HG02763 (cell line): ENCODE measurements at regions not wholly inside any gene's neighbourhood (a gene's known extent, or its start where the extent isn't known, plus 50 kb on each side); places are given as distances from the start of the nearest gene placed in this dataset.
"Not testable (repeated sequence)": the region's sequence is repeated elsewhere in the genome, so short reads cannot be mapped to it uniquely, and the experiment has no call there.

Experiments
- ATAC-seq: cut with Tn5 transposase; IDR thresholded peaks from one replicate; pipeline ENCODE4 v1.9.1; 2021; ENCODE audit warnings: mild to moderate bottlenecking, moderate library complexity; ENCODE audit not compliant: unreplicated experiment

DNA sequence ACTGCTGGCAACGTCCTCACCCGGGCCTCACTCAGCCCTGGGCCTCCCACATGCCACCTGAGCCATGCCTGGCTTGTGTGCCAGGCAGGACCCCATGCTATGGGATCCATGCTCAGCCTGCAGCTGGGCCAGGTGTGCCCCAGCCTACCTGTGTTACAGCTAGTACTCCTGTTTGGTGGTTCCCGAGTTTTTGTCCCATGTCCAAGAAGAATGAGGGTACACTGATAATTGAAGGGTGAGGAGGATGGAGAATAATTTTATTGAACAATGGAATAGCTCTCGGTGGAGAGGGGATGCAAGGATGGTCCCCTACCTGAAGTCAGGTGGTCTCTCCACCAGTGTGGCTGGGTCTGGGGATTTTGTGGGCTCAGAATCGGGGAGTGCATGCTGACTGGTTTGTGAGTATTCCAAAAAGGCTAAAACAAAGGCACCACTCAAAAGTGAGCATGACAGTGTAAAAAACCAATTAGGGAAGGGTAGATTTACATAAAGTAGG lies 137.9 kb downstream of the TNFSF18 start:
- ATAC-seq = no peak

DNA sequence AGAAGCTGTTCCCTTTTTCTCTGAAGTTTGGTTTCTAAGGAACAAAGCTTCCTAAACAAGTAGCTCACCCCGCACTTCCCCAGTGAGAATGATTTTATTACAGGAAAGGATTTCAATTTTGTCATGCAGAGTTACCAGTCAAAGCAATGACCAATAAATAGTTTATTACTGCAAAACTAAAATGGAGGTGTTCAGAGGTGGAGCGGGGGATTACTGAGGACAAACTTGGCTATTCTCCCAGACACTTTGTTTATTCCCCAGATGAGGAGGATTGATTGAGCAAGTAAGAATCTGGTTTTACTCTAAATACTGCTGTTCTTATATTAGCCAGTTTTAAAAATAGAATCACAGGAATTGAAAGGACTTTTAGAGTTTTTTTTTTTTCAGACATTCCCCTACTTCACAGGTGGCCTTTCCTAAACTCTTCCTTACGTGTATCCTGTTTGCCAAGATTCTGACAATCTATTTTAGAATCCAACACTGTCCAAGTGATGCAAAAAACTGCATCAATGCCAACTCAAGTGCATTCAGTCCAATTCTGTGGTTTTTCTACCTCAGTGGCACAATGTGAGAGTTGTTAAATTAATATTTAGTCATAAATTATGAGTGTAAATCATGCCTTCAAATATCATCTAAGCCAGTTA lies 136.1 kb downstream of the TNFSF18 start:
- no peak for ATAC-seq

DNA sequence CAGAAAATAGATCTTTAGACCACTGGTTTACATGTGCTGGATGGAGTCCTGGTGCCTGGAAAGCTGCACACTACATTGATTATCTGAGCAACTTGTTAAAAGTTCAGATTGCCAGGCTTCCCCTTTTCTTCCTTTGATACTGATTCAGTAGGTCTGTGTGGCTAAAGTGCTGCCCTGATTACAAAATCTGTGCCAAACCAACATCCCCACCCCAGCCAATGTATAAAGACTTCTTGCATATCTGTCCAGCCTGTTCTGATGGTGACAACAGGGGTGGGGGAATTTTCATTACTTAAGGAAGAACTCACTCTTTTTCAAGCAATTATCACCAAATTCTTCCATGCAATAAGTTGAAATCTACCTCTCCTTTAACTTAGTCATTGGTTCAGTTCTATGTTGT lies 135.5 kb downstream of the TNFSF18 start:
- no peak for ATAC-seq

DNA sequence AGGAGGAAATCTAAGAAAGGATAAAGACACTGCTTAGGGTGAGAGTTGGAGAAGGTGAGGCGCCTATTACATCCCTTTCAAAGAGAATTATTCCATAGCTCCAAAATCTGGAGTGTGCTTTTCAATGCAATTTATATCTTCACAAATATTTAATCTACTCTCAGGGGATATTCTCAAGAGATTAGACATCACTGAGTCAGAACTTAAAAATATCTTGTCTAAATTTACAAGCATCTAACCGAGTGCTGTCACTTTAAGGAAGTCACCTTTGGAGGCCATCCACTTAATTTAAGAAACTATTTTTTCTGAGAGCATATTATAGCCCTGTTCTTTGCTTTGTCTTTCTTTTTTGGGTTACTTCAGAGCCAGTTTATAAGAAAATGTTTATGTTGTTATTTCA lies 134.6 kb downstream of the TNFSF18 start:
- ATAC-seq = no peak

DNA sequence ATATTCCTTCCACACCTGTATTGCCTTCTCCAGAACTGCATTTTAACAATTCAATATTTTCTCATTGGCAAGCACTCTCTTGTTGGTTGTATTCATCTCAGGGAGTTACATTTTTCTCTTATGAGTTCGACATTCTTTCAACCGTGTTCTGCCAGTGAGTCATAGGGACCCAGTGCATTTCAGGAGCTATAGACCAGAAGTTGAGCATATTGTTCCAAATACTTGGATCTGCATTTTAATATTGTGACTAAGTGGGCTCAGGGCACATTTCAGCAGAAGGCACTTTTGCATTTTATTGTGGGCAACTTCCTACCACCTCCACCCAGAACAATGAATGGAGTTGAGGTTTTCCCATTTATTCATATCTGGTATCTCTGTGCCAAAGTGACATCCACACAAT lies 132.8 kb downstream of the TNFSF18 start:
- ATAC-seq = no peak

DNA sequence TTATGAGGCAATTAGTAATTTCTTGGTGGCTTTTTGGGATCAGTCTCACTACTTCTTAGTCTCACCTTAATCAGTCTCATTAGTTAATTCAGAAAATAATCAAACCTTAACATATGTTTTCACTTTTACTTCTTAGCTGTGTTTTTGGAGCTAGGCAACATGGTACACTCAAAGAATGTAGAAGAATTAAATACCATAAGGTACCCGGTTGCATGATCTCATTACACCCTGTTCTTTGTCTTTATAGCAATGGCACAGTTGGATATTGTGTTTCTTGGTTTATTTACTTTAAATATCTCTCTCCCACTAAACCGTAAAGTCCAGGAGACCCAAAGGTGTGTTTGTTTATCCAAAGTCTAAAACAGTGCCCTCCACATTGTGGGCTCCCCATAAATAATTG lies 132.3 kb downstream of the TNFSF18 start:
- no peak for ATAC-seq

DNA sequence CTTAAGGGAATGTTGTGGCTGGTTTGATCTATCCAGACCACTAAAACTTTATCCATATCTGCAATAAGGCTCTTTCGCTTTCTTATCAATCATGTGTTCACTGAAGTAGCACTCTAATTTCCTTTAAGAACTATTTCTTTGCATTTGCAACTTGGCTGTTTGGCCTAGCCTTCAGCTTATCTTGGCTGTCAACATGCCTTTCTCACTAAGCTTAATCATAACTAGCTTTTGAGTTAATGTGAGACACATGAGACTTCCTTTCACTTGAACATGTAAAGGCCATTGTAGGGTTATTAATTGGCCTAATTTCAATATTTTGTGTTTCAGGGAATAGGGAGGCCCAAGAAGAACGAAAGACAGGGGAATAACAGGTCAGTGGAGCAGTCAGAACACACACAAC lies 124.7 kb downstream of the TNFSF18 start:
- no peak for ATAC-seq

DNA sequence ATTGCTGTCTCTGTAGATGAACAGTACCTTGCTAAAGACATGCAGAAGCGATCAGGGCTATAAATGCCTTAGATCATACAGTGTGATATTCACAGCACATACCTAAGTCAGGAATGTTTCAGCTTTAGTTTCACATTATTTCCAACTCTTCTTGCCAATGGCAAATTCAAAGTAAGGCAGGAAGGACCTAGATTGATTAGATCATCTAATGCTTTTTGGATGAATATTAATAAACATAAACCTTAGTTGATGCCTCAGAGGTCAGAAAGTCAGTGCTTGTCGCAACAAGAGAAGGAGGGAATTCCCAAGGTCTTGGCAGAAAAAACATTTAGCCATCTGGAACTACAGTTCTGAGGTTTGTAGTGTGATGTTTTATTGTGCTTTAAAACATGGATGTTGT lies 122.3 kb downstream of the TNFSF18 start:
- no peak for ATAC-seq

DNA sequence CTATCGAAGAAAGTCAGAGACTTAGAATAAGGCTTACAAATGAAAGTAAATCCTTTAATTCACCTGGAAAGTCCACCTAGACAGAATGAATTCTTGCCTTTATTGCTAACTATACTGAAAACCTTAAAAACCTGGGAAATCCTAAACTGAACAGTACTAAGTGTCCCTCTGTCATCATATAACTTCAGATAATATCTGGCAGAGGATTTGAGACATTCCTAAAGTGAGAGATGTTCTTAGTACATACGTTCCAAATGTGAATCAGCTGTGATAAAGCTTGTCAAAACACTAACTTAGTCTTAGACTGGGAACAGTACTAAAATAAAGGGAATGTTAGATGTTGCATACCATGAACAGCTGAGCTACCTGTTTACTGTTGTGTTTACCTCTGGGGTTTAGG lies 121.7 kb downstream of the TNFSF18 start:
- ATAC-seq = no peak

DNA sequence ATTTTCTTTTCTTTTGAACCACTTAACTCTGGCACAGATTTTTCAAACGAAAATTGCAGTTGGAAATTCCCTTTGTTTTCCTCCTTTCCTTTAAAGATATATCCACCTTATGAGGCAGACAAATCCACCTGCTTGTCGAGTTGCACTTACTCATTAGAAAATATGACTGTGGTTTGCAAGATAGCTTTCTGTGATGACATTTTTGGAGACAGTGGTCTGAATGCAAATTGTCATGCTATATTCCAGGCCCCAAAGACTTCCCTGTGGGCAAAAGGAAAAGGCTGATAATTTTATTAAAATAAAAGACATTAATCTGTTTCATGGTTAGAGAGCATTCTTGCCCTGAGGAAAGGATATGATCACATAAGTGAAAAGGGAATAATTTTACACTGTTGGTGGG lies 120.6 kb downstream of the TNFSF18 start:
- ATAC-seq = no peak

DNA sequence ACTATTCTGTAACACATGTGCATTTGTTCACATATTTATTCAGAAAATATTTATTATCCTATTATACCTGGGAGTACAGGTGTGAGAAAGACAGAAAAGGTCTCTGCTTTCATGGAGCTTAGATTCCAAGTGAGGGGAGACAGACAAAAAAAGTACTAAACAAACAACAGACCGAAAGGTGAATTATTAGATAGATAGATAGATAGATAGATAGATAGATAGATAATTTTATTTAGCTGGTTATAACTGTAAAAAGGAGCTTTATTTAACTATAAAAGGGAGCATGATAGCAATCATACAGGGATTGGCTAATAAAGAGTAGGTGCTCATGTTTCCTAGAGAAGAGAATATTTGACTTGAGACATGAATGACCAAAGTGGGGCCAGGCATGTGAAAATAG lies 119.4 kb downstream of the TNFSF18 start:
- no peak for ATAC-seq

DNA sequence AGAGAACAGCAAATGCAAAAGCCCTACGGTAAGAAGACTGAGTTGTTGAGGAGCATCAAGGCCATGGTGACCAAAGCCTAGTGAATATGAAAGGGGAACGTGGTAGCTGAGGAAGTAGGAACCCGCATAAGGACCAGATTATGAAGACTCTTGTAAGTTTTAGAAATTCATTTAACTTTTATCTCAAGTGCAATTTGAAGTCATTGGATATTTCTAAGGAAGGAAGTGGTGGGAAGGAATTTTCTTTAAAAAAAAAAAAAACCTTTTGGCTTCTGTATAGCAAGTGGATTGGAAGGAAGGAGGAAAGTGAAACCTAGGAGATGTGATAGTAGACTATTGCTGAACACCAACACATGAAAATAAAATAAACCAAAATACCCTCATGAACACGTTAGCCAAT lies 119.0 kb downstream of the TNFSF18 start:
- no peak for ATAC-seq

DNA sequence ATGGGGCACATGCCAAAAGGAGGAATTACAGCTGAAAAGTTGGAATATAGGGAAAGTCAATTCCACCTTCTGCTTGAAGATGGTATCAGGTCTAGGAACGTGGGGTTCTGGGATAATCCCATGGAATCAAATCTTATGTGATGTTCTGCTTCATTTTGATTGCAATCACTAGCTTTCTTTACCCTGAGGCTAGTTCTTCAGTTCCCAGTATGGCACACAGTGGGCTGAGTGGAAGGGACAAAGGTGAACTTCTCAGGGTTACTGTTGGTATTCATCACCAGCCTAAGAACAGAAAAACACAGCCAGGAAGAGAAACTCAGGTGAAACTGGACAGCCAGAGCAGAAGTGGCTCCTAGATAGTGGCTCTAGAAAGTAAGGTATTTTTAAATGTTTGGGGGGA lies 117.8 kb downstream of the TNFSF18 start:
- ATAC-seq = no peak

DNA sequence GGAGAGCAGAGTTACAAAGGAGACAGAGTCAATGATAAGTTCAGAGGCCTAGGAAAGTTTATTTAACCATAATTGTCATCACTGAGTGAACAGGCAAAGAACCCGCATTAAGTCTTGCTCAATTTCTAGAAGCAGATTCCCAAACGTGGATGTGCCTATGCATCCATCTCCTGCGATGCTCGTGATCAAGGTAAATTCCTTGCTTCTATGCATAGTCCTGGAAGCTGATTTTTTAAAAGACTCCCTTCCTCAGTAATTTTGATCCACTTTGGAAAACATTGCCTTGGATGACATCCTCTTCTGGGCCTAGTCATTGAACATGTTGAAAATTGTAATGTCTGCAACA lies 116.4 kb downstream of the TNFSF18 start:
- ATAC-seq = no peak

DNA sequence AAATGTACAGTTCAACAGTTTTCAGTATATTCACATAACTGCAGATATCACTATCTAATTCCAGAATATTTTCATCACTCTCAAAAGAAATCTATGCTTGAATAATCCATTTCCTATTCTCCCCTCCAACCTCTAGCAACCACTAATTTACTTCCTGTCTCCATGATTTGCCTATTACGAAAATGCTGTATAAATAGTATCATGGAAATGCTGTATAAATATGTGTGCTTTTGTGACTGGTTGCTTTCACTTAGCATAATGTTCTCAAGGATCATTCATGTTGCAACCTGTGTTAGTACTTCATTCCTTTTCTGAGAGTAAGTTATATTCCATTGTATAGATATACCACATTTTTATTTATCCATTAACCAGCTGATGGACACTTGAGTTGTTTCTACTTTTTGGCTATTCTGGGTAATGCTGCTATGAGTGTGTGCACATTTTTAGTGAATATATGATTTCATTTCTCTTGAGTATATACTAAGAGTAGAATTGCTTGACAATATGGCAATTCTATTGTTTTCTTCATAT lies 115.6 kb downstream of the TNFSF18 start:
- ATAC-seq = no peak

DNA sequence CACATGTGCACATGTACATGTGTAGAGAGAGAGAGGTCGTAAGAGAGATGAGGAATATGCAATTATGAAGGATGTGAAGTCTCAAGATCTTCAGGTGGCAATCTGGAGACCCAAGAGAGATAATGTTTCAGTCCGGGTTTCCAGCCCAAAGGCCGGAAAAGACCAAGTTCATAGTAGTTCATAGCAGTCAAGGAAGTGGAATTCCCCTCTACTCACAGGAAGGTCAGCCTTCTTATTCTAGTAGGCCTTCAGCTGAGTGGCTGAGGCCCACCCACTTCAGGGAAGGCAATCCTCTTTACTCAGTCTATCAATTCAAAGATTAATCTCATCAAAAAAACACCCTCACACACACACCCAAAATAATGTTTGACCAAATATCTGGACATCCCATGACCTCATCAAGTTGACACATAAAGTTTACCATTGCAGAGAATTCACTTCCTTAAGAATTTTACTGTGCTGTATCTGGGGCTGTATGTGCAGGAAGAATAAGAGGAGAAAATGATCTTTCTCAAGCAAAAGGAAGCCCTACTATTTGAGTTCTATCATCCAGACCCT lies 114.6 kb downstream of the TNFSF18 start:
- ATAC-seq = no peak

DNA sequence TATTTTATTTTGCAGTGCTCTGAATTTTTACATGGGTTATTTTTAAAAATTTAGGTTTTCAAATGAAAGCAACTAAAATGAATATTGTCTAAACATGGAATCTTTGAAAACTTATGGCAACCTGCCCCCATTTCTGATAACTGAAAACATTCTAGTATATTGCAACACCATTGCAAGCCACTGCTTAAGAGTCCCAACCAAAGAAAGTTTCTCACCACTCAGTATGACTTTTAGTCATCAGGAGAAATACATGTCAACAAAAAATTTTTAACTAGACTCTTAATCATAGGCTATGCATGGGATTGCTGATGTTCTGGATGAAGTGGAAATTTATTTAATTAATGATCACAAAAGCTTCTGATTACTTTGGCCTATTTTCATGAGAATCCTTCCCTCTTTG lies 112.1 kb downstream of the TNFSF18 start:
- no peak for ATAC-seq

DNA sequence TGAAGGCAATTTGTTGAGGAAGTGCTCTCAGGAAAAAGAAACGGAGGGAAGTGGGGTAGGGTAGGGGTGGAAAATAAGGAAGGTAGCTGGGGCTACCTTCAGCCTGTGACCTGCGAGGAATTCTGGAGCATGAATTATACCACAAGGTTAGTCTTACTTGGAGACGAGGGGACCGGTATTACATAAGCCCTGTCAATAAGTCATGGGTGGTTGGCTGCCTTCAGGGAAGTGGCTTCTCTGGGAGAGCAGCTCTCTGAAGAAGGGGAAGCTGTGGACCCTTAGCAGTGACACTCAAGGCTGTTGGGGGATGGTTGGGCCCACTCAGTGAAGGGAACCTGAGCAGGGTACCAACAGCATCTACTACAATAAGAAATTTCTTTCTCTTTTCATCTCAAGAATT lies 111.3 kb downstream of the TNFSF18 start:
- ATAC-seq = no peak

DNA sequence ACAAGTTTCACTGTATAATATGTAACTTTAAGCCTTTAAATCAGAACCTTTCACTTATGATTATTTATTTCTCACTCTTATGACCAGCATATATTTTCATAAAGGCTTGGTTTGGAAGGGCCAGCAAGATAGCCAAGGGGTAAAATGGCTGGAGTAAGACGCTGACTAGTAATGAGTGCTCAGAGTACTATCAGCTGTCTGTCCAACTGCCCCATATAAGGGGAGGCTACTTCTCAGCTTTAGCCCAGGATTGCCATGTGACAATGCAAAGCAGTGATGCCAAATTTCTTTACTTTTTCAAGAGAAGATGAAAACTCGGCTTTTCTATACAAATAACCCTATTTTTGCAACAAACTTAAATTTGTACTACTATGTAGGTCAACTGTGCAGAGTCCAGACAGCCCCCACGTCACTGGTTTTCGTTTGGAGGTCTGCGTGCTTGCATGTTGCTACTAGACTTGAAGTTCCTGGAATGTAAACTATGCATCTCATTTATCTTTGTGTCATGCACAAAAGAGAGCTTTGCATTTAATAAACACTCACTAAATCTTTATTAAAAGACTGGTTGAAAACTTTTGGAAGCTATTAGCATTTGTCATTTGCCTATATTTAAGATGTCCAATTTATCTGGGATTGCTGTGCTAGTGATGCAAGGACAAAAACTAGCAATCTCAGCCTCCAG lies 110.4 kb downstream of the TNFSF18 start:
- ATAC-seq = no peak

DNA sequence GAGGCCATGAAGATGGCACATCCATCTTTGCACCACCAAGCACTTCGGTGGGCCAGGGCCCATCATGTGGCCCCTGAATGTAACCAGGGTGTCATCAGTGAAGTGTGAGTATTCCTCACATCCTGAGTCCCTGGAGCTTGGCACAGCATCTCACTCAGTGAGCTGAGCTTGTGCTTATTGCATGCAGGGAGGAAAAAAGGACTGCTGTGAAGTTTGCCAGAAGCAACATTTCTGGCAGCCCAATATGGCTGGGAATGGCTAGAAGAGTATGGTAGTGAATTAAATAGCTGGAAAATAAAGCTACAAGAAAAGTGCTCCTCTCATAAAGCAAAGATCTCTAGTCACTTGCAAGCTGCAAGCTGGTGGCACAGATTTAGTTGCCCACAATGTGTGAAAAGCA lies 109.3 kb downstream of the TNFSF18 start:
- no peak for ATAC-seq

DNA sequence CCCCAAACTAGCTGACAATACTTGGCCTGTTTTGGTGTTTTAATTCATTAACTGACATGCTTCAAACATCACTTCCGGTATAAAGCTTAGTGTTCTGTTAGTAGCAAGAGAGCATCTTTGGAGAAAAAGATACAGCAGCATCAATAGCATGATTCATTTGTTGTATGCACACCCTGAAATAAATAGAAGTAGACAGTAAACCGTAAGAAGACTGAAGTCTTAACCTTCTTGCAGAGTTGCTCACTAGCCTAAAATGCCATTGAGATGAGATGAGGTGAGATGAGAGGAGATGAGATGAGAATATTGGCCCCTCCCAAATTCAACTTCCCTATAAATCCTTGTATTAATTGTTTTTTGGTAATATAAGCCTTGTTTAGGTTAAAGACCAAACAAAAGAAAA lies 108.8 kb downstream of the TNFSF18 start:
- ATAC-seq = no peak

DNA sequence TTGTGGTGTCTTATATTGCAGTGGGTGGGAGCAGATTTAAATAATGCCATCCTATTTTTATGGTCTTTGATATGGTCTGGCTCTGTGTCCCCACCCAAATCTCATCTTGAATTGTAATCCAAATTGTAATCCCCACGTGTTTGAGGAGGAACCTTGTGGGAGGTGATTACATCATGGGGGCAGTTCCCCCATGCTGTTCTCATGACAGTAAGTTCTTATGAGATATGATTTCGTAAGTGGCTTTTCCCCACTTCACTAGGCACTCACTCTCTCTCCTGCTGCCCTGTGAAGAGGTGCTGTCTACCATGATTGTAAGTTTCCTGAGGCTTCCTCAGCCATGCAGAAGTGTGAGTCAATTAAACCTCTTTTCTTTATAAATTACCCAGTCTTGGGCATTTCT lies 107.6 kb downstream of the TNFSF18 start:
- not testable (repeated sequence) for ATAC-seq
